Loucy (cell line): ENCODE measurements at regions not wholly inside any gene's neighbourhood (a gene's known extent, or its start where the extent isn't known, plus 50 kb on each side); places are given as distances from the start of the nearest gene placed in this dataset.

Experiments used
- CTCF ChIP-seq: fragments of 200-600 bp; sonication (generic); conservative IDR thresholded peaks from 2 replicates; pipeline ENCODE4 v1.5.1; 2014; ENCODE audit warnings: mild to moderate bottlenecking, antibody characterized with exemption, low read length
- EZH2phosphoT487 ChIP-seq: fragments of 200-600 bp; IDR thresholded peaks from 2 replicates; pipeline ENCODE4 v1.6.1; 2018; ENCODE audit warnings: antibody characterized with exemption, mild to moderate bottlenecking, moderate library complexity, borderline replicate concordance

GRCh38 chr12:69001251-69001650, 68.3 kb upstream of the CPM start:
- TF ChIP-seq CTCF, result no peak
- TF ChIP-seq EZH2phosphoT487, result no peak
